BLaER1 treated with 17β-estradiol and CSF1 and Interleukin-3, amounts not matched to agents 10 nM and 100 nM (cell line): ENCODE measurements at regions not wholly inside any gene's neighbourhood (a gene's known extent, or its start where the extent isn't known, plus 50 kb on each side); places are given as distances from the start of the nearest gene placed in this dataset.

Source experiments
- H3K27ac ChIP-seq, 11 experiments: shearing (Covaris generic); formaldehyde crosslinking; 2 replicates each; pipeline ENCODE4 v1.8.1; 2022
- H3K27me3 ChIP-seq, 11 experiments: shearing (Covaris generic); formaldehyde crosslinking; 2 replicates each; pipeline ENCODE4 v1.8.1; 2022
- H3K36me3 ChIP-seq, 11 experiments: shearing (Covaris generic); formaldehyde crosslinking; 2 replicates each; pipeline ENCODE4 v1.8.1; 2022
- H3K4me1 ChIP-seq, 10 experiments: shearing (Covaris generic); formaldehyde crosslinking; 2 replicates each; pipeline ENCODE4 v1.8.1; 2022
- H3K4me2 ChIP-seq, 11 experiments: shearing (Covaris generic); formaldehyde crosslinking; 2 replicates each; pipeline ENCODE4 v1.8.1; 2022
- H3K4me3 ChIP-seq, 10 experiments: shearing (Covaris generic); formaldehyde crosslinking; 2 replicates each; pipeline ENCODE4 v1.8.1; 2022
- H3K9ac ChIP-seq, 11 experiments: shearing (Covaris generic); formaldehyde crosslinking; 2 replicates each; pipeline ENCODE4 v1.8.1; 2022
- H3K9me3 ChIP-seq, 11 experiments: shearing (Covaris generic); formaldehyde crosslinking; replicated peaks in 1 of 11; 2 replicates each; pipeline ENCODE4 v1.8.1; 2022
- H4K20me1 ChIP-seq, 11 experiments: shearing (Covaris generic); formaldehyde crosslinking; 2 replicates each; pipeline ENCODE4 v1.8.1; 2022
- Cebpa-rat ChIP-seq, 11 experiments: shearing (Covaris generic); IDR thresholded peaks; 2 replicates each; pipeline ENCODE4 v1.8.1; 2022

DNA sequence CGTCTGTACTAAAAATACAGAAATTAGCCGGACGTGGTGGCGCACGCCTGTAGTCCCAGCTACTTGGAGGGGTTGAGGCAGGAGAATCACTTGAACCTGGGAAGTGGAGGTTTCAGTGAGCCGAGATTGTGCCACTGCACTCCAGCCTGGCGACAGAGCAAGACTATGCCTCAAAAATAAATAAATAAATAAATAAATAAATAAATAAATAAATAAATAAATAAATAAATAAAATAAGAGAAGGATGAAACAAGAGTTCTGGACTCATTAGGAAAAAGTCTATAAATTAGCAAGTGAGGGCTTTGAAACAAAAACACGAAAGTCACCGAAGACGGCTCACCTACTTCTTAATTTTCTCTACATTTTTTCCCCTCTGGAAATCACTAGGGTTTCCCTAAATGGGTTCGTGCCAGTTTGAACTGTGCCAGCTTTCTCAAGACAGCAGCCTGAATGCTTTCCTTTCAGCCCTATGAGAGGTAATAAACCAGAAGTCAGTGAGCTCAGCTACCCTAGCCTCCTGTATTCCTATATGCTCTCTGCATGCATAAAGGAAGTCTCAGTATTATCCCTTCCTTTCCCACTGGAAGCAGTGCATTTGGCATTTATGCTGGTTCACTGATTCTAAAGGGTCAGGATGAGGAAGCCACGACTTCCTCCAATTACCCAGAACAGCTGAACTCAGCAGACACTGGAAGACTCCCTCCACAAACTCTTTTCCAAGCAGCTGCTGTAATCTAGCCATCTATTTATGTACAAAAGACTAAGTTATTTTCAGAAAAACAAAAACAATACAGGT is 266.9 kb downstream of the ZBBX start:
- Histone ChIP-seq H3K4me1 (peaks cover 0 to 13% (median 3%) of the 10 kb centered on the region in 10 experiments; a peak in 11 of 20 replicates), H3K4me3 (no peak overlapping the region), H3K9me3 (peaks cover 0 to 21% (median 14%) of the 10 kb centered on the region in 11 experiments; a peak in 16 of 22 replicates), H3K4me2 (peak overlapping the region in 6 of 11 experiments; percentile 7 to 73 (median 32); a peak in 6 of 22 replicates), H3K36me3 (no peaks in the 10 kb centered on the region), H3K27ac (no peak overlapping the region), H3K9ac (no peak overlapping the region), H3K27me3 (no peaks in the 10 kb centered on the region; a peak in 1 of 22 replicates), H4K20me1 (no peaks in the 10 kb centered on the region)
- TF ChIP-seq Cebpa-rat (IDR thresholded peaks at IDR 0.05): no peak

GRCh38 chr3:167110901-167111300 is 269.2 kb downstream of the ZBBX start:
- H3K9me3 ChIP-seq: peaks cover 0 to 14% (median 8%) of the 10 kb centered on the region in 11 experiments; a peak in 16 of 22 replicates

GRCh38 chr3:167109746-167110145 is 270.4 kb downstream of the ZBBX start:
- no peak overlapping the region for H3K4me2 ChIP-seq
- H3K27ac ChIP-seq: no peak overlapping the region
- H3K4me3 ChIP-seq: no peak overlapping the region
- H3K9ac ChIP-seq: no peak overlapping the region
- TF ChIP-seq Cebpa-rat (IDR thresholded peaks at IDR 0.05): no peak
- peaks cover 0 to 13% (median 3%) of the 10 kb centered on the region in 10 experiments; a peak in 11 of 20 replicates for H3K4me1 ChIP-seq
- no peaks in the 10 kb centered on the region; a peak in 1 of 22 replicates for H3K27me3 ChIP-seq
- H3K9me3 ChIP-seq: peaks cover 0 to 3% (median 0%) of the 10 kb centered on the region in 11 experiments; a peak in 1 of 22 replicates
- no peaks in the 10 kb centered on the region for H3K36me3 ChIP-seq
- no peaks in the 10 kb centered on the region for H4K20me1 ChIP-seq

More at GRCh38 chr3:167110901-167111300, 269.2 kb downstream of the ZBBX start:
- no peak overlapping the region; a peak in 1 of 22 replicates for H3K27ac ChIP-seq
- TF ChIP-seq Cebpa-rat (IDR thresholded peaks at IDR 0.05): no peak
- H3K27me3 ChIP-seq: no peaks in the 10 kb centered on the region; a peak in 1 of 22 replicates
- no peaks in the 10 kb centered on the region for H4K20me1 ChIP-seq
- no peak overlapping the region for H3K9ac ChIP-seq
- peaks cover 0 to 13% (median 3%) of the 10 kb centered on the region in 10 experiments; a peak in 11 of 20 replicates for H3K4me1 ChIP-seq
- 0 out of 22 replicates have a peak overlapping the region, but pooled peaks of 1 of the 11 experiments have one; percentile 14 for H3K4me2 ChIP-seq
- no peak overlapping the region for H3K4me3 ChIP-seq
- no peaks in the 10 kb centered on the region for H3K36me3 ChIP-seq

- no peak overlapping the region for H3K9ac ChIP-seq
- no peaks in the 10 kb centered on the region for H3K27me3 ChIP-seq
- H3K27ac ChIP-seq: no peak overlapping the region
- H4K20me1 ChIP-seq: no peaks in the 10 kb centered on the region
- H3K36me3 ChIP-seq: no peaks in the 10 kb centered on the region
- TF ChIP-seq Cebpa-rat (IDR thresholded peaks at IDR 0.05): no peak
- no peak overlapping the region for H3K4me2 ChIP-seq
- no peaks in the 10 kb centered on the region for H3K9me3 ChIP-seq
- no peaks in the 10 kb centered on the region for H3K4me1 ChIP-seq
- no peak overlapping the region for H3K4me3 ChIP-seq
Observed at GRCh38 chr3:167106456-167106855, 273.6 kb downstream of the ZBBX start.

- TF ChIP-seq Cebpa-rat (IDR thresholded peaks at IDR 0.05): no peak
- H3K36me3 ChIP-seq: no peaks in the 10 kb centered on the region
- H4K20me1 ChIP-seq: no peaks in the 10 kb centered on the region
- no peak overlapping the region for H3K4me2 ChIP-seq
- no peak overlapping the region for H3K9ac ChIP-seq
- H3K4me1 ChIP-seq: peaks cover 0 to 5% (median 0%) of the 10 kb centered on the region in 10 experiments; a peak in 2 of 20 replicates
- H3K27ac ChIP-seq: no peak overlapping the region
- no peaks in the 10 kb centered on the region for H3K27me3 ChIP-seq
- H3K9me3 ChIP-seq: no peaks in the 10 kb centered on the region
- H3K4me3 ChIP-seq: no peak overlapping the region
Observed at GRCh38 chr3:167102071-167102470, 278.0 kb downstream of the ZBBX start.

- H3K9me3 ChIP-seq: no peaks in the 10 kb centered on the region
- TF ChIP-seq Cebpa-rat (IDR thresholded peaks at IDR 0.05): no peak
- H3K4me3 ChIP-seq: no peak overlapping the region
- H4K20me1 ChIP-seq: no peaks in the 10 kb centered on the region
- no peaks in the 10 kb centered on the region for H3K36me3 ChIP-seq
- H3K27me3 ChIP-seq: no peaks in the 10 kb centered on the region
- no peak overlapping the region for H3K4me2 ChIP-seq
- H3K4me1 ChIP-seq: peaks cover 0 to 5% (median 0%) of the 10 kb centered on the region in 10 experiments; a peak in 2 of 20 replicates
- no peak overlapping the region for H3K9ac ChIP-seq
- H3K27ac ChIP-seq: no peak overlapping the region
Observed at GRCh38 chr3:167100651-167101050, 279.4 kb downstream of the ZBBX start.

DNA sequence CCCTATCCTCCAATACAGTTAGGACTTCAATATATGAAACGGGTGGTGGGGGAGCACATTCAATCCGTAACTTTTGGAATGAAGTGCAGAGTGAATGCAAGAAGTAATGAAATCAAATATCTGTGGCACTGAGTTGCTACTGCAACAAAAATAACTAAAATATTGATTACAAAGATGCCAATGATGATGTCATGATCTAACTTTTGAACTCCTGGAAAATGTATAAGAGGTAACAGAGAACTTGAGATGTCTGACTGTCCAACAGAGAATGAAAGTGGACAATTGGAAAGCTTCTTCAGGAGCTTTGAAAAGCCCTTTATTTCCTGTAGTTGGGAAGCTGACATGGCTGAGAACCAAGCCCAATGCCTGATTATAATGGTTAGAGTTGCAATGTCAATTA is 279.9 kb downstream of the ZBBX start:
- Histone ChIP-seq H3K9me3 (no peaks in the 10 kb centered on the region), H4K20me1 (no peaks in the 10 kb centered on the region), H3K36me3 (no peaks in the 10 kb centered on the region), H3K4me3 (no peak overlapping the region), H3K27me3 (no peaks in the 10 kb centered on the region), H3K27ac (no peak overlapping the region), H3K4me1 (peaks cover 0 to 5% (median 0%) of the 10 kb centered on the region in 10 experiments; a peak in 2 of 20 replicates), H3K9ac (no peak overlapping the region), H3K4me2 (no peak overlapping the region)
- no peak for TF ChIP-seq Cebpa-rat (IDR thresholded peaks at IDR 0.05)

DNA sequence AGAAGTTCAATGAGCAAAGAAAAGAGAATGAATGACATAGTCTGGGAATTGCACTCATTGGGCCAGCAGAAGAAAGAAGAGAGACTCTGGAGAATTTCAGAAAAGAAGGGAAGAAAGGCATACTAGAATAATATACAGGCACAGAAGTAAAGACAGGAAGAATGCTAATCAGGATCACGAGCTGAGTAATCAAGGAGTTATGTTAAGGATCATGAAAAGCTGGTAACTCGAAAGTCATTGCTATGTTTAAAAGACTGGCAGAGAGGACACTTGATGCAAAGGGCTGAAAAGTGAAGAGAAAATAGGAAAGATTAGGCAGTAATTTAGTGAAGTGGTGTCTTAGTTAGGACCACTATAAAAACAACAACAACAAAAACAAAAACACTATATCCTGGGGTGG is 284.1 kb downstream of the ZBBX start:
- H3K4me1 ChIP-seq: peaks cover 0 to 5% (median 0%) of the 10 kb centered on the region in 10 experiments; a peak in 2 of 20 replicates

DNA sequence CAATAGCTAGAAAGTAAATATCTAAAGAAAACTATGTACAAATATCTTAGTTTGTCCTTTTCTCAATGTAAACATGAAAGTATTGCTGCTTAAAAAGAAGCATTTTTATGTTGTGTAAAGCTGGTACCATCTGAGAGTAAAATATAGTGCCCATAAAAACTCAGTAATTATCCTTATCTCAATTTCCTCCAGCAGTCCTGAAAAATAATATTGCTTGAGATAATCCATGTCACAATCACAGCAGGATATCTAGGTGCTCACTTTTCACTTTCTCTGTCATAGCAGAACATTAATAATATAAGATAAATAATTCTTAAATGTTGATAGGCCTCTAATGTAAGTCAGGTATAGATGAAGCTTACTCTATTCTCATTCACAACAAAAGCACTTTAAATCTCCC is 285.5 kb downstream of the ZBBX start:
- Histone ChIP-seq H3K9ac (no peak overlapping the region), H3K9me3 (no peaks in the 10 kb centered on the region), H3K4me2 (no peak overlapping the region), H3K36me3 (no peaks in the 10 kb centered on the region), H3K27me3 (no peaks in the 10 kb centered on the region), H3K4me3 (no peak overlapping the region), H3K4me1 (peaks cover 0 to 5% (median 0%) of the 10 kb centered on the region in 10 experiments; a peak in 2 of 20 replicates), H4K20me1 (no peaks in the 10 kb centered on the region), H3K27ac (no peak overlapping the region)
- no peak for TF ChIP-seq Cebpa-rat (IDR thresholded peaks at IDR 0.05)

More for the DNA sequence above, 284.1 kb downstream of the ZBBX start:
- Histone ChIP-seq H3K36me3 (no peaks in the 10 kb centered on the region), H3K4me3 (no peak overlapping the region), H3K27me3 (no peaks in the 10 kb centered on the region), H3K9ac (no peak overlapping the region), H3K27ac (no peak overlapping the region), H4K20me1 (no peaks in the 10 kb centered on the region), H3K9me3 (no peaks in the 10 kb centered on the region), H3K4me2 (no peak overlapping the region)
- TF ChIP-seq Cebpa-rat (IDR thresholded peaks at IDR 0.05): no peak
